K562 (cell line): ENCODE measurements at regions not wholly inside any gene's neighbourhood (a gene's known extent, or its start where the extent isn't known, plus 50 kb on each side); places are given as distances from the start of the nearest gene placed in this dataset.

Experiments
- ATAC-seq: fragments of 200-7000 bp; cut with Tn5 transposase; 3 replicates; pipeline ENCODE4 v1.9.1; 2020; ENCODE audit warnings: moderate library complexity
- BruUV-seq: library from RNA; stranded (reverse); fragments of 400-500 nt; replicated peaks from 2 replicates; lab custom pipeline; 2021; lab: Mats Ljungman, UMichigan
- CTCF ChIA-PET: fragments of 300-600 bp; formaldehyde crosslinking; extraction: SDS; loops from one replicate; lab custom pipeline; 2021; ENCODE audit warnings: low intra/inter-chr PET ratio; lab: Yijun Ruan, JAX
- POLR2A ChIA-PET: fragments of 300-600, 350-650 bp; sonication (Branson Sonifier 250); formaldehyde crosslinking; extraction: SDS; loops from one replicate; lab custom pipeline; 2021; ENCODE audit warnings: antibody characterized with exemption, inconsistent platforms; lab: Yijun Ruan, JAX
- DNase-seq, 4 experiments: peaks; one replicate each; pipeline versions ENCODE4 v3.0.0 to v3.0.0-alpha.2; 2011 to 2018; ENCODE audit warnings: low spot score in 3 of 4, mixed read lengths in 3 of 4; ENCODE audit errors: extremely low read depth in 1 of 4
- FAIRE-seq: peaks from 2 replicates; lab custom pipeline; 2011; peaks lifted over from hg19 to GRCh38; lab: Jason Lieb, UNC
- H2AFZ ChIP-seq: 2 replicates; pipeline ENCODE4 v1.6.0; 2011; ENCODE audit warnings: low read depth, low read length, control low read depth, inconsistent platforms
- H3K27ac ChIP-seq: fragments of 200-600 bp; 3 replicates; pipeline ENCODE4 v1.8.0; 2011; ENCODE audit warnings: low read depth, mild to moderate bottlenecking, control low read depth, inconsistent platforms, low read length, moderate library complexity, mixed read lengths; ENCODE audit errors: extremely low read depth
- H3K27me3 ChIP-seq, 2 experiments: fragments of 300-600 bp in 1 of 2; 2 replicates in 1 of 2; 3 replicates in 1 of 2; pipeline versions ENCODE4 v1.6.0 to v1.8.0; 2011; ENCODE audit warnings: inconsistent platforms in 2 of 2, low read length in 2 of 2, mild to moderate bottlenecking in 1 of 2, mixed read lengths in 1 of 2, moderate library complexity in 1 of 2; ENCODE audit not compliant: control insufficient read depth in 2 of 2, insufficient read depth in 2 of 2
- H3K36me3 ChIP-seq: fragments of 300-600 bp; 3 replicates; pipeline ENCODE4 v1.8.0; 2011; ENCODE audit warnings: mild to moderate bottlenecking, low read length, inconsistent platforms; ENCODE audit not compliant: control insufficient read depth, insufficient read depth
- H3K4me1 ChIP-seq, 2 experiments: fragments of 200-600 bp in 1 of 2; replicated peaks in 1 of 2; 2 replicates in 1 of 2; 3 replicates in 1 of 2; pipeline versions ENCODE4 v1.5.1 to v1.8.0; 2011; ENCODE audit warnings: inconsistent platforms in 2 of 2, low read length in 2 of 2, mild to moderate bottlenecking in 1 of 2, mixed read lengths in 1 of 2, moderate library complexity in 1 of 2; ENCODE audit not compliant: control insufficient read depth in 2 of 2, insufficient read depth in 2 of 2
- H3K4me2 ChIP-seq: 2 replicates; pipeline ENCODE4 v1.6.1; 2011; ENCODE audit warnings: low read length, control low read depth, inconsistent platforms, mixed read lengths; ENCODE audit not compliant: insufficient read depth
- H3K4me3 ChIP-seq: fragments of 200-600 bp; sonication (generic), shearing (Covaris generic); 2 replicates; pipeline ENCODE4 v1.5.1; 2016; ENCODE audit warnings: control low read depth, inconsistent platforms
- H3K79me2 ChIP-seq: fragments of 200-600 bp; 3 replicates; pipeline ENCODE4 v1.8.0; 2011; ENCODE audit warnings: low read length, inconsistent platforms; ENCODE audit not compliant: control insufficient read depth, insufficient read depth
- H3K9ac ChIP-seq, 2 experiments: 2 replicates each; pipeline versions ENCODE4 v1.6.0 to v1.6.1; 2011; ENCODE audit warnings: low read depth in 2 of 2, low read length in 2 of 2, control low read depth in 1 of 2, inconsistent platforms in 1 of 2, mild to moderate bottlenecking in 1 of 2, mixed read lengths in 1 of 2; ENCODE audit not compliant: insufficient read depth in 1 of 2
- H3K9me1 ChIP-seq: one replicate; pipeline ENCODE4 v1.6.0; 2011; ENCODE audit warnings: inconsistent platforms, mild to moderate bottlenecking, low read length, moderate library complexity; ENCODE audit not compliant: control insufficient read depth, insufficient read depth
- H3K9me3 ChIP-seq: replicated peaks from 2 replicates; pipeline ENCODE4 v1.5.1; 2011; ENCODE audit warnings: low read depth, low read length, inconsistent platforms; ENCODE audit not compliant: control insufficient read depth, insufficient read depth
- H4K20me1 ChIP-seq: replicated peaks from 2 replicates; pipeline ENCODE4 v1.6.1; 2011; ENCODE audit warnings: low read length, inconsistent platforms, mixed read lengths; ENCODE audit not compliant: control insufficient read depth, insufficient read depth
- BMI1 ChIP-seq: fragments of 150-350 bp; IDR thresholded peaks from 2 replicates; pipeline ENCODE4 v1.6.1; 2014; ENCODE audit warnings: low read length
- ESRRB ChIP-seq: fragments of 250-450 bp; sonication (Bioruptor Pico); IDR thresholded peaks from 2 replicates; pipeline ENCODE4 v1.5.0; 2020; ENCODE audit warnings: mild to moderate bottlenecking, moderate library complexity, borderline replicate concordance
- MCM3 ChIP-seq: fragments of 450-650 bp; IDR thresholded peaks from 2 replicates; pipeline ENCODE4 v1.6.1; 2016
- NRF1 ChIP-seq, 2 experiments: fragments of 450-650 bp; IDR thresholded peaks in 1 of 2; conservative IDR thresholded peaks in 1 of 2; 2 replicates each; pipeline ENCODE4 v1.6.1; 2014; ENCODE audit warnings: mild to moderate bottlenecking in 2 of 2
- PHTF2 ChIP-seq: fragments of 250-450 bp; sonication (Bioruptor Pico); IDR thresholded peaks from 2 replicates; pipeline ENCODE4 v1.5.0; 2021; ENCODE audit warnings: mild to moderate bottlenecking
- SP2 ChIP-seq: IDR thresholded peaks from 2 replicates; pipeline ENCODE4 v1.6.1; 2011; ENCODE audit warnings: mild to moderate bottlenecking, low read depth, low read length, moderate library complexity; ENCODE audit not compliant: poor library complexity, severe bottlenecking; ENCODE audit errors: extremely low read depth
- TAF7 ChIP-seq: fragments of 450-650 bp; IDR thresholded peaks from 2 replicates; pipeline ENCODE4 v1.6.1; 2016; ENCODE audit warnings: missing genetic modification characterization, missing compliant biosample characterization
- ZNF263 ChIP-seq: sonication (generic); formaldehyde crosslinking; IDR thresholded peaks from 2 replicates; pipeline ENCODE4 v1.8.0; 2022; ENCODE audit warnings: mild to moderate bottlenecking, missing genetic modification reagents, borderline replicate concordance
- ZNF436 ChIP-seq: fragments of 250-450, 450-650 bp; sonication (Bioruptor Pico); formaldehyde crosslinking; IDR thresholded peaks from 2 replicates; pipeline ENCODE4 v1.7.0; 2020; ENCODE audit warnings: mild to moderate bottlenecking
- ZSCAN32 ChIP-seq: fragments of 450-650 bp; formaldehyde crosslinking; IDR thresholded peaks from 2 replicates; pipeline ENCODE4 v1.4.0; 2020; ENCODE audit warnings: mild to moderate bottlenecking, moderate library complexity
- WGBS: fragments of 100-300 bp; shearing (Covaris generic); methylation state at CpG from one replicate; pipeline ENCODE4 v1.1.6; 2016; ENCODE audit warnings: low coverage, mixed read lengths; ENCODE audit not compliant: insufficient coverage; ENCODE audit errors: missing lambda C conversion rate; 5-methylcytosine and 5-hydroxymethylcytosine counted together
- in situ Hi-C: fragments of 300-500 bp; cut with MboI; formaldehyde crosslinking; loops from 4 replicates; pipeline ENCODE4 v1.15.0; 2018; ENCODE audit warnings: inconsistent platforms, mixed read lengths
- intact Hi-C: fragments of 100-400 bp; cut with micrococcal nuclease; formaldehyde crosslinking; loops from 2 replicates; pipeline ENCODE4 v1.14.2; 2022
- TF ChIP-seq, protein P1 (sequence below): fragments of 250-450 bp; sonication (Bioruptor Pico); IDR thresholded peaks from 2 replicates; pipeline ENCODE4 v1.4.0; 2020; ENCODE audit warnings: mild to moderate bottlenecking, moderate library complexity
- TF ChIP-seq, protein P2 (sequence below): fragments of 250-450 bp; sonication (Bioruptor Pico); IDR thresholded peaks from 2 replicates; pipeline ENCODE4 v1.6.1; 2021; ENCODE audit warnings: mild to moderate bottlenecking
- TF ChIP-seq, protein P3 (sequence below), 2 experiments: fragments of 250-450 bp in 1 of 2; fragments of 450-650 bp in 1 of 2; sonication (Bioruptor Pico) in 1 of 2; IDR thresholded peaks; 2 replicates each; pipeline versions ENCODE4 v1.6.1 to v1.8.0; 2016 to 2021; ENCODE audit warnings: mild to moderate bottlenecking in 2 of 2, moderate library complexity in 2 of 2, missing compliant biosample characterization in 1 of 2, missing genetic modification characterization in 1 of 2
- TF ChIP-seq, protein P4 (sequence below): sonication (generic); formaldehyde crosslinking; IDR thresholded peaks from 2 replicates; pipeline ENCODE4 v1.8.0; 2023; ENCODE audit warnings: mild to moderate bottlenecking, missing genetic modification reagents

DNA sequence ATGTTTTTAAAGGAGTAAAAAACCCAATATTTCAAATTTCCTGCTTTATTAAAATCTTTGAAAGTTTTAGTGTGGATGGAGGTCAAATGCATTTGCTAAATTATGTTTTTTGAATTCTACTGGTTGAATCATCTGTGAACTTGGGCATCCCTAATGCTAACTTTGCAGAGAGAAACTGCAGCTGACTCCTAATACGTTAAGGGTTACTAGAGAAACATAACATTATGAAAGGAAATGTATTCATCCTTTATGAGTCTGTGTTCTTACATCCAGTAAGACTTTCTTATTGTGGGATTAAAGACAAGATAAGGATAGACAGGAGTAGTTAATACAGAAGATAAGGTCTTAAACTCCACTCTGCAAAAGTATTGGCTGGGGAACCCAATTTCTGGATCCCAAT is 140.6 kb downstream of the FAM124B start:
- no peak for FAIRE-seq
- no peak for DNase-seq
- TF ChIP-seq SP2: no peak
- TF ChIP-seq ZNF436 (CRISPR knock-in tag): no peak
- no peak for TF ChIP-seq ZSCAN32 (CRISPR knock-in tag)
- TF ChIP-seq NRF1 (conservative IDR thresholded peaks at IDR 0.05 in 1 of 2, IDR thresholded peaks at IDR 0.05 in 1 of 2): no peak
- no peak for TF ChIP-seq PHTF2
- TF ChIP-seq, protein P1, sequence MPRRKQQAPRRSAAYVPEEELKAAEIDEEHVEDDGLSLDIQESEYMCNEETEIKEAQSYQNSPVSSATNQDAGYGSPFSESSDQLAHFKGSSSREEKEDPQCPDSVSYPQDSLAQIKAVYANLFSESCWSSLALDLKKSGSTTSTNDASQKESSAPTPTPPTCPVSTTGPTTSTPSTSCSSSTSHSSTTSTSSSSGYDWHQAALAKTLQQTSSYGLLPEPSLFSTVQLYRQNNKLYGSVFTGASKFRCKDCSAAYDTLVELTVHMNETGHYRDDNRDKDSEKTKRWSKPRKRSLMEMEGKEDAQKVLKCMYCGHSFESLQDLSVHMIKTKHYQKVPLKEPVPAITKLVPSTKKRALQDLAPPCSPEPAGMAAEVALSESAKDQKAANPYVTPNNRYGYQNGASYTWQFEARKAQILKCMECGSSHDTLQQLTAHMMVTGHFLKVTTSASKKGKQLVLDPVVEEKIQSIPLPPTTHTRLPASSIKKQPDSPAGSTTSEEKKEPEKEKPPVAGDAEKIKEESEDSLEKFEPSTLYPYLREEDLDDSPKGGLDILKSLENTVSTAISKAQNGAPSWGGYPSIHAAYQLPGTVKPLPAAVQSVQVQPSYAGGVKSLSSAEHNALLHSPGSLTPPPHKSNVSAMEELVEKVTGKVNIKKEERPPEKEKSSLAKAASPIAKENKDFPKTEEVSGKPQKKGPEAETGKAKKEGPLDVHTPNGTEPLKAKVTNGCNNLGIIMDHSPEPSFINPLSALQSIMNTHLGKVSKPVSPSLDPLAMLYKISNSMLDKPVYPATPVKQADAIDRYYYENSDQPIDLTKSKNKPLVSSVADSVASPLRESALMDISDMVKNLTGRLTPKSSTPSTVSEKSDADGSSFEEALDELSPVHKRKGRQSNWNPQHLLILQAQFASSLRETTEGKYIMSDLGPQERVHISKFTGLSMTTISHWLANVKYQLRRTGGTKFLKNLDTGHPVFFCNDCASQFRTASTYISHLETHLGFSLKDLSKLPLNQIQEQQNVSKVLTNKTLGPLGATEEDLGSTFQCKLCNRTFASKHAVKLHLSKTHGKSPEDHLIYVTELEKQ (CRISPR knock-in tag): no peak
- TF ChIP-seq, protein P2, sequence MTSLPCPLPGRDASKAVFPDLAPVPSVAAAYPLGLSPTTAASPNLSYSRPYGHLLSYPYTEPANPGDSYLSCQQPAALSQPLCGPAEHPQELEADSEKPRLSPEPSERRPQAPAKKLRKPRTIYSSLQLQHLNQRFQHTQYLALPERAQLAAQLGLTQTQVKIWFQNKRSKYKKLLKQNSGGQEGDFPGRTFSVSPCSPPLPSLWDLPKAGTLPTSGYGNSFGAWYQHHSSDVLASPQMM (CRISPR knock-in tag): no peak
- TF ChIP-seq, protein P3, sequence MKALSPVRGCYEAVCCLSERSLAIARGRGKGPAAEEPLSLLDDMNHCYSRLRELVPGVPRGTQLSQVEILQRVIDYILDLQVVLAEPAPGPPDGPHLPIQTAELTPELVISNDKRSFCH (CRISPR knock-in tag; IDR thresholded peaks at IDR 0.05): no peak
- TF ChIP-seq, protein P3 (tag; IDR thresholded peaks at IDR 0.05): no peak
- no peak for TF ChIP-seq MCM3
- TF ChIP-seq, protein P4, sequence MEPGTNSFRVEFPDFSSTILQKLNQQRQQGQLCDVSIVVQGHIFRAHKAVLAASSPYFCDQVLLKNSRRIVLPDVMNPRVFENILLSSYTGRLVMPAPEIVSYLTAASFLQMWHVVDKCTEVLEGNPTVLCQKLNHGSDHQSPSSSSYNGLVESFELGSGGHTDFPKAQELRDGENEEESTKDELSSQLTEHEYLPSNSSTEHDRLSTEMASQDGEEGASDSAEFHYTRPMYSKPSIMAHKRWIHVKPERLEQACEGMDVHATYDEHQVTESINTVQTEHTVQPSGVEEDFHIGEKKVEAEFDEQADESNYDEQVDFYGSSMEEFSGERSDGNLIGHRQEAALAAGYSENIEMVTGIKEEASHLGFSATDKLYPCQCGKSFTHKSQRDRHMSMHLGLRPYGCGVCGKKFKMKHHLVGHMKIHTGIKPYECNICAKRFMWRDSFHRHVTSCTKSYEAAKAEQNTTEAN (CRISPR knock-in tag): no peak
- TF ChIP-seq ESRRB (CRISPR knock-in tag): no peak
- no peak for TF ChIP-seq TAF7
- no peak for TF ChIP-seq ZNF263 (CRISPR knock-in tag)
- no peak for TF ChIP-seq BMI1

More for the DNA sequence above, 140.6 kb downstream of the FAM124B start:
- ChIA-PET CTCF (no interaction called here), POLR2A (no interaction called here)
- Histone ChIP-seq H3K27me3 (no peaks in the 10 kb centered on the region), H4K20me1 (no peaks in the 10 kb centered on the region), H3K36me3 (no peaks in the 10 kb centered on the region), H3K4me3 (no peak overlapping the region), H3K9me1 (no peaks in the 10 kb centered on the region), H3K4me1 (no peaks in the 10 kb centered on the region), H3K4me2 (no peak overlapping the region), H3K9me3 (no peaks in the 10 kb centered on the region), H3K27ac (no peak overlapping the region), H3K79me2 (no peaks in the 10 kb centered on the region), H3K9ac (no peak overlapping the region), H2AFZ (no peak overlapping the region)
- BruUV-seq: no TSS peak
- no peak for ATAC-seq
- 13% methylated on average over 1 of the region's 1 CpG for WGBS
- intact Hi-C loops: loop anchor here (1.0 kb wide), 1 partner anchor 11 kb away; no protein-coding TSS in a partner anchor
- in situ Hi-C loops: no loop called here
